Left colon (tissue), 2 donors: ENCODE measurements at regions not wholly inside any gene's neighbourhood (a gene's known extent, or its start where the extent isn't known, plus 50 kb on each side); places are given as distances from the start of the nearest gene placed in this dataset.
"Not testable (repeated sequence)": the region's sequence is repeated elsewhere in the genome, so short reads cannot be mapped to it uniquely, and the experiment has no call there.

ENCODE experiments used
- ATAC-seq: fragments of 200-7000 bp; cut with Tn5 transposase; one replicate; pipeline ENCODE4 v1.9.1; 2020; ENCODE audit warnings: mild to moderate bottlenecking, moderate library complexity
- DNase-seq, 2 donors: peaks; one replicate each; pipeline ENCODE4 v3.0.0-alpha.2; 2020
- intact Hi-C, 2 donors: fragments of 100-400 bp; cut with DNase I in 1 of 2; cut with micrococcal nuclease in 1 of 2; formaldehyde crosslinking; loops; one replicate each; pipeline versions ENCODE4 v1.11.2 to v1.14.0; 2022; cut with DNase I, micrococcal nuclease
- donor health status: DM: no; HTN: no; CAD: no.
- donor health status: DM: yes; HTN: yes; CAD: no.

GRCh38 chr2:164006704-164007103, 270.9 kb upstream of the FIGN start:
- DNase-seq, result no peak
- no peak for ATAC-seq
- intact Hi-C loops, result no loop called here

GRCh38 chr2:164000176-164000575, 264.4 kb upstream of the FIGN start:
- intact Hi-C loops, result no loop called here
- DNase-seq (no peak), ATAC-seq (no peak)

- no peak for ATAC-seq
- intact Hi-C loops, result no loop called here
- no peak for DNase-seq
Measured at GRCh38 chr2:163997466-163997865, 261.7 kb upstream of the FIGN start.

GRCh38 chr2:163990541-163990940, 254.7 kb upstream of the FIGN start:
- DNase-seq (no peak), ATAC-seq (no peak)
- intact Hi-C loops, result no loop called here

GRCh38 chr2:163990101-163990500, 254.3 kb upstream of the FIGN start:
- no peak for DNase-seq
- intact Hi-C loops, result no loop called here
- no peak for ATAC-seq

GRCh38 chr2:163987175-163987940, 251.6 kb upstream of the FIGN start:
- DNase-seq (no peak), ATAC-seq (no peak)
- intact Hi-C loops, result no loop called here

GRCh38 chr2:163984986-163985385, 249.2 kb upstream of the FIGN start:
- ATAC-seq, result no peak
- DNase-seq, result no peak
- intact Hi-C loops, result no loop called here

GRCh38 chr2:163983911-163984310, 248.1 kb upstream of the FIGN start:
- no peak for DNase-seq
- intact Hi-C loops, result no loop called here

GRCh38 chr2:163982938-163983337, 247.1 kb upstream of the FIGN start:
- intact Hi-C loops, result no loop called here
- no peak for ATAC-seq
- DNase-seq, result no peak

More at GRCh38 chr2:163983911-163984310, 248.1 kb upstream of the FIGN start:
- ATAC-seq, result no peak

GRCh38 chr2:163974766-163975165, 239.0 kb upstream of the FIGN start:
- intact Hi-C loops, result no loop called here
- DNase-seq (no peak), ATAC-seq (no peak)

GRCh38 chr2:163970058-163970813, 234.4 kb upstream of the FIGN start:
- intact Hi-C loops, result no loop called here
- ATAC-seq, result no peak
- no peak for DNase-seq

- ATAC-seq, intact Hi-C loops: not testable (repeated sequence)
Measured at GRCh38 chr2:163964278-163964677, 228.5 kb upstream of the FIGN start.

GRCh38 chr2:163953390-163953907, 217.6 kb upstream of the FIGN start:
- ATAC-seq (no peak), DNase-seq (no peak)
- intact Hi-C loops, result no loop called here

More at GRCh38 chr2:163964278-163964677, 228.5 kb upstream of the FIGN start:
- not testable (repeated sequence) for DNase-seq

- DNase-seq (no peak), ATAC-seq (no peak)
- intact Hi-C loops, result no loop called here
Measured at GRCh38 chr2:163951312-163951711, 215.5 kb upstream of the FIGN start.

GRCh38 chr2:163949693-163950092, 213.9 kb upstream of the FIGN start:
- ATAC-seq (no peak), DNase-seq (no peak)
- intact Hi-C loops, result no loop called here

GRCh38 chr2:163944347-163944737, 208.5 kb upstream of the FIGN start:
- intact Hi-C loops, result no loop called here
- no peak for ATAC-seq
- DNase-seq, result no peak

GRCh38 chr2:163943403-163944346, 207.9 kb upstream of the FIGN start:
- DNase-seq (no peak), ATAC-seq (no peak)
- intact Hi-C loops, result no loop called here

- DNase-seq, result no peak
- no peak for ATAC-seq
- intact Hi-C loops, result no loop called here
Measured at GRCh38 chr2:163934131-163934530, 198.3 kb upstream of the FIGN start.

- DNase-seq (no peak), ATAC-seq (no peak)
- intact Hi-C loops, result no loop called here
Measured at GRCh38 chr2:163919717-163920116, 183.9 kb upstream of the FIGN start.
